Uterus (tissue), 3 donors: ENCODE measurements at regions not wholly inside any gene's neighbourhood (a gene's known extent, or its start where the extent isn't known, plus 50 kb on each side); places are given as distances from the start of the nearest gene placed in this dataset.

Source experiments
- DNase-seq, 2 donors: peaks; one replicate each; pipeline ENCODE4 v3.0.0-alpha.2; 2019 to 2020
- H3K27ac ChIP-seq, 2 donors: fragments of 200-600 bp; sonication (generic); 1 replicate in 1 of 2; 2 replicates in 1 of 2; pipeline ENCODE4 v1.5.1; 2016 to 2018
- H3K27me3 ChIP-seq, 2 donors: fragments of 200-600 bp; sonication (generic); one replicate each; pipeline ENCODE4 v1.5.1; 2018 to 2019; ENCODE audit warnings: control low read depth in 1 of 2
- H3K36me3 ChIP-seq, 2 donors: fragments of 200-600 bp; sonication (generic); one replicate each; pipeline ENCODE4 v1.5.1; 2019; ENCODE audit warnings: control low read depth in 1 of 2
- H3K4me1 ChIP-seq, 2 donors: fragments of 200-600 bp; sonication (generic); one replicate each; pipeline ENCODE4 v1.5.1; 2018 to 2019; ENCODE audit warnings: control low read depth in 1 of 2
- H3K4me3 ChIP-seq, 2 donors: fragments of 200-600 bp; sonication (generic); 1 replicate in 1 of 2; 2 replicates in 1 of 2; pipeline ENCODE4 v1.5.1; 2018 to 2019; ENCODE audit warnings: mild to moderate bottlenecking in 1 of 2
- H3K9me3 ChIP-seq, 2 donors: fragments of 200-600 bp; sonication (generic); one replicate each; pipeline ENCODE4 v1.5.1; 2019; ENCODE audit warnings: control low read depth in 1 of 2
- POLR2A ChIP-seq, 2 donors: fragments of 450-650 bp; IDR thresholded peaks; one replicate each; pipeline ENCODE4 v1.6.1; 2016; ENCODE audit warnings: antibody characterized with exemption in 2 of 2, mild to moderate bottlenecking in 1 of 2, moderate library complexity in 1 of 2
- intact Hi-C: fragments of 100-400 bp; cut with DNase I; formaldehyde crosslinking; loops from one replicate; pipeline ENCODE4 v1.15.1; 2023; ENCODE audit warnings: low total_unique reads
- TF ChIP-seq, protein P1 (sequence below), 4 experiments: fragments of 200-600 bp in 2 of 4; fragments of 450-650 bp in 2 of 4; sonication (generic) in 2 of 4; IDR thresholded peaks; one replicate each; pipeline ENCODE4 v1.5.1; 2016 to 2019; ENCODE audit warnings: antibody characterized with exemption in 4 of 4, mild to moderate bottlenecking in 2 of 4, moderate library complexity in 1 of 4
- donor health status: DM: yes; HTN: yes; CAD: no.

GRCh38 chr5:85814596-85814995, 803.1 kb upstream of the COX7C start:
- no peak overlapping the region for H3K4me3 ChIP-seq
- TF ChIP-seq, protein P1, sequence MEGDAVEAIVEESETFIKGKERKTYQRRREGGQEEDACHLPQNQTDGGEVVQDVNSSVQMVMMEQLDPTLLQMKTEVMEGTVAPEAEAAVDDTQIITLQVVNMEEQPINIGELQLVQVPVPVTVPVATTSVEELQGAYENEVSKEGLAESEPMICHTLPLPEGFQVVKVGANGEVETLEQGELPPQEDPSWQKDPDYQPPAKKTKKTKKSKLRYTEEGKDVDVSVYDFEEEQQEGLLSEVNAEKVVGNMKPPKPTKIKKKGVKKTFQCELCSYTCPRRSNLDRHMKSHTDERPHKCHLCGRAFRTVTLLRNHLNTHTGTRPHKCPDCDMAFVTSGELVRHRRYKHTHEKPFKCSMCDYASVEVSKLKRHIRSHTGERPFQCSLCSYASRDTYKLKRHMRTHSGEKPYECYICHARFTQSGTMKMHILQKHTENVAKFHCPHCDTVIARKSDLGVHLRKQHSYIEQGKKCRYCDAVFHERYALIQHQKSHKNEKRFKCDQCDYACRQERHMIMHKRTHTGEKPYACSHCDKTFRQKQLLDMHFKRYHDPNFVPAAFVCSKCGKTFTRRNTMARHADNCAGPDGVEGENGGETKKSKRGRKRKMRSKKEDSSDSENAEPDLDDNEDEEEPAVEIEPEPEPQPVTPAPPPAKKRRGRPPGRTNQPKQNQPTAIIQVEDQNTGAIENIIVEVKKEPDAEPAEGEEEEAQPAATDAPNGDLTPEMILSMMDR (IDR thresholded peaks at IDR 0.05) = no peak
- TF ChIP-seq POLR2A (IDR thresholded peaks at IDR 0.05) = no peak
- H3K36me3 ChIP-seq = no peaks in the 10 kb centered on the region
- no peaks in the 10 kb centered on the region for H3K9me3 ChIP-seq
- no peak overlapping the region for H3K27ac ChIP-seq
- no peaks in the 10 kb centered on the region for H3K27me3 ChIP-seq
- no peaks in the 10 kb centered on the region for H3K4me1 ChIP-seq
- intact Hi-C loops = no loop called here
- no peak for DNase-seq

DNA sequence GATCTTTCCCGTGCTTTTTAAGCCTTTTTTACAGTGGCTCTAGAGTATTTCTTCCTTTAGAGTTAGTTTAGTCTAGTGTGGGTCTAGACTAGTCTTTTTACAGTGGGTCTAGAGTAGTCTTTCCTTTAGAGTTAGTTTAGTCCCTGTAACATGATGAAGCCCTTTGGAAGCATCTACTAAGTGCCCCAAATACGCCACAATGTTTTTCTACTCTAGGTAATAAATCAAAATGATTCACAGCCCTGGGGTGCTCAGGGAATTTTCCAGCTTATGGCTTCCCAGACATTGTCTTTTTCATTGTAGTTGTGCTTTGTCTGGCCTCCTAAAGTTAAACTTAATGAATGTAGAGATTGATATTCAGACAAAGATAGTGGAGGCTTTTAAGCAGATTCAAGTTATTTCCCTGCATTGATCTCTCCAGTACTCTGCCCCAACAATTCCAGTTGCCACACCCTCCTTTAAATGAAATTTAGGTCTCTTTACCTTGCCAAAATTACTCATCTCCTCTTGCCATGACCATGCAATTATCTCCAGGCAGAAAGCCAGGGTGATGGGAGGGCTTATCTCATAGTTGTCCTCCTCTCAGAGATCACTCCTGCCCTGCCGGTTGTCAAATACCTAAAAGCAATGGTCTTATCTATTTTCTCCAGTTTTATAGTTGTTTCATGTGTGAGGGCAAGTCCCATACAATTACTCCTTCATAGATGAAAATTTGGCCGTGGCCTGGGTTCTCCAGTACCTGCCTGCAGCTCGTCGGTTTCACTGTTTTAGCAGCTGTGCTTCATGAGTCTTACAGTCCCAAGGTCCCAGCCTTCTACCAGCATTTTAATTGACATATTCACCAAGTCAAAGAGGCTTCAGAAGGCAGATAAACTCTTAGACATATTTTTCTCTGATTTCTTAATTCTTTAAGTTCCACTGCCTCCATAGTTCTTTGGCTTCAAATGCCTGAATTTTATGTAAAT, 794.0 kb upstream of the COX7C start:
- intact Hi-C loops = no loop called here
- no peak overlapping the region for H3K27ac ChIP-seq
- no peaks in the 10 kb centered on the region for H3K36me3 ChIP-seq
- no peaks in the 10 kb centered on the region for H3K4me1 ChIP-seq
- TF ChIP-seq, protein P1 (IDR thresholded peaks at IDR 0.05) = no peak
- no peak for TF ChIP-seq POLR2A (IDR thresholded peaks at IDR 0.05)
- no peaks in the 10 kb centered on the region for H3K27me3 ChIP-seq
- H3K4me3 ChIP-seq = no peak overlapping the region
- no peaks in the 10 kb centered on the region for H3K9me3 ChIP-seq
- DNase-seq = no peak

GRCh38 chr5:85838781-85839180, 779.0 kb upstream of the COX7C start:
- Histone ChIP-seq H3K27me3 (no peaks in the 10 kb centered on the region), H3K4me1 (no peaks in the 10 kb centered on the region), H3K27ac (no peak overlapping the region), H3K4me3 (no peak overlapping the region), H3K36me3 (no peaks in the 10 kb centered on the region), H3K9me3 (no peaks in the 10 kb centered on the region)
- TF ChIP-seq, protein P1 (IDR thresholded peaks at IDR 0.05) = no peak
- no peak for TF ChIP-seq POLR2A (IDR thresholded peaks at IDR 0.05)
- no peak for DNase-seq
- intact Hi-C loops = no loop called here

GRCh38 chr5:85841653-85842052, 776.1 kb upstream of the COX7C start:
- Histone ChIP-seq H3K27me3 (no peaks in the 10 kb centered on the region), H3K27ac (no peak overlapping the region), H3K4me1 (no peaks in the 10 kb centered on the region), H3K4me3 (no peak overlapping the region), H3K36me3 (no peaks in the 10 kb centered on the region), H3K9me3 (no peaks in the 10 kb centered on the region)
- no peak for DNase-seq
- no peak for TF ChIP-seq POLR2A (IDR thresholded peaks at IDR 0.05)
- TF ChIP-seq, protein P1 (IDR thresholded peaks at IDR 0.05) = no peak
- intact Hi-C loops = no loop called here

- Histone ChIP-seq H3K27ac (no peak overlapping the region), H3K9me3 (no peaks in the 10 kb centered on the region), H3K4me1 (no peaks in the 10 kb centered on the region), H3K36me3 (no peaks in the 10 kb centered on the region), H3K27me3 (no peaks in the 10 kb centered on the region), H3K4me3 (no peak overlapping the region)
- no peak for DNase-seq
- TF ChIP-seq, protein P1 (IDR thresholded peaks at IDR 0.05) = no peak
- TF ChIP-seq POLR2A (IDR thresholded peaks at IDR 0.05) = no peak
- intact Hi-C loops = no loop called here
Measured at GRCh38 chr5:85843535-85843934, 774.2 kb upstream of the COX7C start.
